ENCODE measurements at regions not wholly inside any gene's neighbourhood (a gene's known extent, or its start where the extent isn't known, plus 50 kb on each side); places are given as distances from the start of the nearest gene placed in this dataset.

DNA sequence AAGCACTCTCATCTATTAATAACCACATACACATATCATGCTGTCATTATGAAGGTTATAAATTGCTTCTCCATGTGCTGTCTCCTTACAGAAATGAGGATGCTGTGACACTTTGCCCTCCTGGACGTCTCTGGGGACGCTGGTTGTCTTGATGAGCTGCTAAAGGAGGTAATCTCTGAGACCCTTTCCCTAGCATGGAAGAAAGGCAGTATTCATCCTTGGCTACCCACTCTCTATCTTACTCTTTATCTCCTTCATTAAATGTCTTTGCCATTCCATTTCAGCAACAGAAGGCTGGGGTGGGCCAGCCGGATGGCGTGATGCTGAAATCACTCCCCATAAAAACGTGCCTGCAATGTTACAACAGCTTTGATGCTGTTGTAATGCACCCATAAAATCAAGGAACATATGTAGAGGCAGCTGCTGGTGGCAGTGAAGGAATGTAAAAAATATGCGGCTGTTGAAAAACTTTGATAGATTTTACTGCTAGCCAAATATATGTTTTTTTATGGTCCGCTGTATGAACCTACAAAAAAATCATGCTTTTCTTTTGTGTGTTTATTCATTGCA is 715.1 kb upstream of the API5 start:
- no peak for DNase-seq (ENCODE audit: low read depth in 1 of 2, low spot score in 1 of 2)
- no peaks in the 10 kb centered on the region for H3K4me1 ChIP-seq (ENCODE audit: low read depth)
- no peaks in the 10 kb centered on the region for H3K27me3 ChIP-seq
- H3K4me3 ChIP-seq, result no peak overlapping the region
- no peaks in the 10 kb centered on the region for H3K9me3 ChIP-seq (ENCODE audit: low read depth)
- H3K27ac ChIP-seq, result no peak overlapping the region
- H3K36me3 ChIP-seq, result no peaks in the 10 kb centered on the region
- TF ChIP-seq, protein P1, sequence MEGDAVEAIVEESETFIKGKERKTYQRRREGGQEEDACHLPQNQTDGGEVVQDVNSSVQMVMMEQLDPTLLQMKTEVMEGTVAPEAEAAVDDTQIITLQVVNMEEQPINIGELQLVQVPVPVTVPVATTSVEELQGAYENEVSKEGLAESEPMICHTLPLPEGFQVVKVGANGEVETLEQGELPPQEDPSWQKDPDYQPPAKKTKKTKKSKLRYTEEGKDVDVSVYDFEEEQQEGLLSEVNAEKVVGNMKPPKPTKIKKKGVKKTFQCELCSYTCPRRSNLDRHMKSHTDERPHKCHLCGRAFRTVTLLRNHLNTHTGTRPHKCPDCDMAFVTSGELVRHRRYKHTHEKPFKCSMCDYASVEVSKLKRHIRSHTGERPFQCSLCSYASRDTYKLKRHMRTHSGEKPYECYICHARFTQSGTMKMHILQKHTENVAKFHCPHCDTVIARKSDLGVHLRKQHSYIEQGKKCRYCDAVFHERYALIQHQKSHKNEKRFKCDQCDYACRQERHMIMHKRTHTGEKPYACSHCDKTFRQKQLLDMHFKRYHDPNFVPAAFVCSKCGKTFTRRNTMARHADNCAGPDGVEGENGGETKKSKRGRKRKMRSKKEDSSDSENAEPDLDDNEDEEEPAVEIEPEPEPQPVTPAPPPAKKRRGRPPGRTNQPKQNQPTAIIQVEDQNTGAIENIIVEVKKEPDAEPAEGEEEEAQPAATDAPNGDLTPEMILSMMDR (IDR thresholded peaks at IDR 0.05; ENCODE audit: low read depth, low read length), result no peak

DNA sequence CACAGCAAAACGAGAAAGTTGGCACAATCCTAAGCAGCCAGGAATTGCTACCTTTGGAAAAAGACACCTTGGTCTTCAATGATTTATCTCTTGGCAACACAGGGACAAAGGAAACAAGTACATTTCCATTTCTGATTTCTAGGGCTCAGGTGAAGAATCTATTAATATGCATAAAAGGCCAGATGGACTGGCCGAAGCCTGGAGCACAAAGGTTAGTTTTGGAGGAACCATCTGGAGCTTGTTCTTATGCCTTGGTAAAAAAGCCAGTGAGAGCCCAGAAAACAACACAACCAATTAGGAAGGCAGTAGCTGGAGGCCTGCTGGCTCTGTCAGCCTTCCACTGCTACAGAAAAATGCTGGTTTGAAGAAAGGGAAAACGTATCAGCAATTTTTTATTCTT is 713.5 kb upstream of the API5 start:
- no peak overlapping the region for H3K27ac ChIP-seq
- TF ChIP-seq, protein P1 (IDR thresholded peaks at IDR 0.05; ENCODE audit: low read depth, low read length), result no peak

DNA sequence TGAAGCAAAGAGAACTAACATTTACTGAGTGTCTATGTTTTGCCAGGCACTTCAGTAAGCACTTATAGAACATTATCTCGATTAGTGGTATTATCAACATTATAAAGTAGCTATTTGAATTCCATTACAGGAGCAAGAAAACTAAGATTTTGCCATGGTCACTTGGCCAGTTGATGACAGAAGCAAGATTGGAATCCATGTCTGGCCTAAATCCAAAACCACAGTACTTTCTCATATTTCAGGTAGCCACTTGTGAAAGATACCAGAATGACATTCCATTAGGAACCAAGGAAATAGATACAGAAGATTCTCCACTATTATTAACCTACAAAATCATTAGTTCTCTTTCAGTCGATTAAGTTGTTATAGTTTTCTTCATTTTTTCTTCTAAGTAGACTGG is 691.0 kb upstream of the API5 start:
- Histone ChIP-seq H3K36me3 (no peaks in the 10 kb centered on the region), H3K9me3 (ENCODE audit: low read depth) (no peaks in the 10 kb centered on the region), H3K4me3 (no peak overlapping the region), H3K4me1 (ENCODE audit: low read depth) (no peaks in the 10 kb centered on the region), H3K27ac (no peak overlapping the region), H3K27me3 (no peaks in the 10 kb centered on the region)
- TF ChIP-seq, protein P1 (IDR thresholded peaks at IDR 0.05; ENCODE audit: low read depth, low read length), result no peak
- DNase-seq (ENCODE audit: low read depth in 1 of 2, low spot score in 1 of 2), result no peak

More for the DNA sequence above, 713.5 kb upstream of the API5 start:
- no peak overlapping the region for H3K4me3 ChIP-seq
- no peaks in the 10 kb centered on the region for H3K36me3 ChIP-seq
- no peaks in the 10 kb centered on the region for H3K27me3 ChIP-seq
- no peaks in the 10 kb centered on the region for H3K9me3 ChIP-seq (ENCODE audit: low read depth)
- H3K4me1 ChIP-seq (ENCODE audit: low read depth), result no peaks in the 10 kb centered on the region
- DNase-seq (ENCODE audit: low read depth in 1 of 2, low spot score in 1 of 2), result no peak

DNA sequence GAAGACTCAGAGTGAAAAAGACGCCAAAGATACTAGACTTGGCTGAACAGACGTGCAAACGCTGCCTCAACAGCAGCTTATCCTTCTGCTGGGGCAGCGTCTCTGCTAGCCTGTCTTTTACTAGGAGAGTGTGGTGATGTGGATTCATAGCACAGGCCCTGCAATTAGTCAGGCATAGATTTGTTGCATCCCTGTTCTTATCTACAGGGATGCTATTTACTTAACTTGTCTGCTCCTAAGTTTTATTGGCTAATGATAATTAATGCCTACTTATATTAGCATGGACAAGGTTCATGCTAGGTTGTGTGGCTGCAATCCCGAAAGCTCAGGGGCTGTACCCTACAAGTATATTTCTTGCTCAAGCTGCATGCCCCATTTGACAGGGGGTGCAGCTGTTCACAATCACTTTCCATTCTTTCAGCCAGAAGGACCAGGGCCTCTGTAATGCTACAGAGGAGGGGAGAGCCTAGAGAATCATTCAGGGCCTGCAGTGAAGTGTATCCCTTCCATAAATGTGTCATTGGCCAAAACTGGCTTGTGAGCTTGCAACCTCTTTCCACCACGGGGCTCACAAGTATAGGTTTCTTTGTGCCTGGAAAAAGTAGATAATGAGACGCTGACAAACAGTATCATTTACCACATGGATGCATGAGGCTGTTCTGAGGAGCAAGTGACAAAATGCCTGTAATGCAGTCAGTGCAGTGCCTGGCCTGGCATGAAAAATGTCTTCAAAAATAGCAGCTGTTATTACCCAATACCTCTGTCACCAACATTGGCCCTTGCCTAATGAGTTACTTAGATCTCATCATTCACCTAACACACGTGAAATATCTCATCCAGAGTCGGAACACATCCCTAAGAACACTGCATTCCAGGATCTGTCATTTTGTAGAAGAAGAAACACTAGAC is 685.8 kb upstream of the API5 start:
- H3K9me3 ChIP-seq (ENCODE audit: low read depth), result no peaks in the 10 kb centered on the region
- H3K4me1 ChIP-seq (ENCODE audit: low read depth), result no peaks in the 10 kb centered on the region

GRCh38 chr11:42631220-42631843 is 680.5 kb upstream of the API5 start:
- H3K27ac ChIP-seq, result no peak overlapping the region
- H3K4me3 ChIP-seq, result no peak overlapping the region
- no peaks in the 10 kb centered on the region for H3K4me1 ChIP-seq (ENCODE audit: low read depth)
- H3K9me3 ChIP-seq (ENCODE audit: low read depth), result no peaks in the 10 kb centered on the region
- peak; percentile 26 to 34 for DNase-seq (ENCODE audit: low read depth in 1 of 2, low spot score in 1 of 2)
- no peaks in the 10 kb centered on the region for H3K27me3 ChIP-seq
- no peaks in the 10 kb centered on the region for H3K36me3 ChIP-seq
- TF ChIP-seq, protein P1 (IDR thresholded peaks at IDR 0.05; ENCODE audit: low read depth, low read length), result peak; percentile 24

More for the DNA sequence above, 685.8 kb upstream of the API5 start:
- no peaks in the 10 kb centered on the region for H3K36me3 ChIP-seq
- H3K27me3 ChIP-seq, result no peaks in the 10 kb centered on the region
- no peak overlapping the region for H3K4me3 ChIP-seq
- TF ChIP-seq, protein P1 (IDR thresholded peaks at IDR 0.05; ENCODE audit: low read depth, low read length), result no peak
- no peak overlapping the region for H3K27ac ChIP-seq
- DNase-seq (ENCODE audit: low read depth in 1 of 2, low spot score in 1 of 2), result no peak

Measured in cardiac muscle cell (in vitro differentiated cells and primary cell).